HG03095 (cell line): ENCODE measurements at regions not wholly inside any gene's neighbourhood (a gene's known extent, or its start where the extent isn't known, plus 50 kb on each side); places are given as distances from the start of the nearest gene placed in this dataset.

Experiments
- ATAC-seq: cut with Tn5 transposase; IDR thresholded peaks from one replicate; pipeline ENCODE4 v1.9.1; 2021; ENCODE audit warnings: moderate library complexity; ENCODE audit not compliant: unreplicated experiment

DNA sequence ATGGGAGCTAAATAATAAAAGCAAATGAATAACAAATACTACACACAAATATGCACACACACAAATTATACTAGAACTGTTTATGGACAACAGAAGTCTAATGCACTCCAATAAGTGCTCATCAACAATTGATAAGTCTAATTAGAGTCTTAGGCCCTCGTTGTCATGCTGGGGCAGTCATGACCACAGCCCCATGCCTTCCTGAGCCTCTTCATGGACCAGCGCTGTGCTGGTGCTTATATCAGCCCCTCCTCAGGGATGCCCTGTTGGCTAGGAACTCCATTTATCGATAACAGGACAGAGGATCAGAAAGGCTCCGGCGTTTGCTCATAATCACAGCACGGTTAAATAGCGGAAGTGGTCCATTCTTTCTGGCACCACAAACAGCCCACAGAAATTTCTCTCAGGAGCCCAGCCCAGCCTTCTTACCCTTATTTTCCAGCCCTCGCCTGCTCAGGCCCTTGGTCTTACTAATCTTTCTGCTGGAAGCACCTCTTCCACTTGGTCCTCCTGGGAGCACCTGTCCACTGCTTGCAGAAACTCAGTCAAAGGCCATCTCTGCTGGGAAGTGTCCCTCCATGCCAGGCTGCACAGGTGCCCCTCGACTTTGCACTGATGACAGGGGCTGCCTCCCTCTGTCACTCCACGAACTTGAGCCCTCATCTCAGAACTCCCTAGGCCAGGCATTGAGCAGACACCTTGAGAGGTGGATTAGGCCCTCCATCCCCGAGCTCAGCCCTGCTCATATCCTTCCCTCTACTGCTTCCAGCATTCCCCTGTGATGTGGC lies 500.2 kb upstream of the HS6ST1 start:
- no peak for ATAC-seq

DNA sequence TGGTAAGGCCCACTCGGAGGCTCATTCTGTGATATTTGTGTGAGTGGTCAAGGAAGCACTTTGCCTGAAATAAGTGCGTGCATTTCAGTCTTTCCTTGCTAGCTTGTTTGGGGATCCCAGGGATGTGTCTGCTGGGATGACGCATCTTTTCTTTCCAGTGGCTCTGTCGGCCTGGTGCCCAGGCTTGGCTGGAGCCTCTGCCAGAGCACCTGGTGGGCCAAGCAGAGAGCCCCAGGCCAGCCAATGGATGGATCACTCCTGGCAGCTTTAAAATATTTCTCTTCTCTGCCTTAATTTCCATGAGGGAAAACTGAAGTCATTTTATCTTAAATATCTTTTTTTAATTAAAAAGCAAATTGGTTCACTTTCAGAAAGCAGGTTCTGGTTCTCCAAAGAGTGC lies 501.8 kb upstream of the HS6ST1 start:
- no peak for ATAC-seq

DNA sequence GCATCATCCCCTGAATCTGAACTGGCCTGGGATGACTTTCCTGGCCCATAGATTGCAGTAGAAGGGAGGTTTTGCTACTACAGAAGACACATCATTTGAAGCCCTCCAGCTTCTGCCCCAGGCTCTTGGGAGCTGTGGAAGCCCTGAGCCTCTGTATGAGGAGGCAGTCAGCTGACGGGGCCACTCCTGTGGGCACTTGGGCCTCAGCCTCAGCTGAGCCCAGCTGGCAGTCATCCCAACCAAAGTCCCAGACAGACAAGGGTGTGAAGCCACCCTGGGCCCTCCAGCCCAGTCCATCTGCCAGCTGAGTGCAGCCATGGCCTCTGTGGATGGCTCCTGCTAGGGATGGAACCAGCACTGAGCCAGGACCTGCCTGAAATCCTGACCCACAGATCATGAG lies 502.3 kb upstream of the HS6ST1 start:
- no peak for ATAC-seq

DNA sequence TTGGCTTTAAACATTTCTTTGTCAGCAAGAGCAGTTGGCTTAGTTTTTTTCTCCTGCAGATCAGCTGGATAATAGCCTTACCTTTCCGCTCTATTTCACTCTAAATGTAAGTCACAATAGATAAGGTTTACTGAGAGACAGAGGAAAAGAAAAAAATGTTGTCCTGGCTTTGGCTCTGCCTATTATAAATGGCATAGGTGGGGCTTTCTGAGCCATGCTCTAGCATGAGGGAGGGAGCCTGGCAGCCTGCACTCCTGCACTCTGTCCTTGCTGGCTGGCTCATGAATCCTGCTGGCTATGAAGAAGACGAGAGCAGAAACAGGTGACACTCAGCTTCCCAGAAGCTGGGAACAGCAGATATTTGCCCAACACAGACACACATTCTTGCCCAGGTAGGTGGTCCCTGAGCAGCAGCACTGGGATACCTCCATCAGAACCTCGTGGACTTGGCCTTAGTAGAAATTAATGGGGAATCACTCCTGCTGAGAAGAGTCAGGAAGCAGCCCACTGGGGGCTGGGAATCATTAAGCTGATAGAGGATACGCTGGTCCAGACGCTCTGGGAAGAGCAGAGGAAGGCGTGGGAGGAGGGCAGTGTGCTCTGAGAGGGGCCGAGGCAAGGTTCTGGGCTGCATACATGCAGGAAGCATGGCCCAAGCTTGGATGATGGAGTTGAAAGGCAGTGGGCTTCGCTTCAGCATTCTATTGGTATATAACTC lies 514.4 kb upstream of the HS6ST1 start:
- no peak for ATAC-seq

DNA sequence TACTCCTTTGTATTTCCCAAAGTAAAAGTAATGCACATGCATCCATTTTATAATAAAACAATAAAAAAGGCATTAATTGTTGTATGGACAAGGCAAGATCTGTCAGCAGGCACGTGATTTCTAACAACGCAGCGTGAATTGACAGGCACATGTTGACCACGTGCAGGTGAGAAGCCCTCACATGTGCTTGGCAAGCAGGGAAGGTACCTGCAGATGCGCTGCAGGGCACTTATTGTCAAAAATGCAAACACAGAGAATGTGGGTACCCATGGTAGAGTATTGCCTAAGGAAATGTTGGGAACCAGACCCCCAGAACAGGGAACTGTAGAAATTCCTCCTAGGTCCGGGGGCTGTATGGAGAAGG lies 515.0 kb upstream of the HS6ST1 start:
- ATAC-seq = no peak

DNA sequence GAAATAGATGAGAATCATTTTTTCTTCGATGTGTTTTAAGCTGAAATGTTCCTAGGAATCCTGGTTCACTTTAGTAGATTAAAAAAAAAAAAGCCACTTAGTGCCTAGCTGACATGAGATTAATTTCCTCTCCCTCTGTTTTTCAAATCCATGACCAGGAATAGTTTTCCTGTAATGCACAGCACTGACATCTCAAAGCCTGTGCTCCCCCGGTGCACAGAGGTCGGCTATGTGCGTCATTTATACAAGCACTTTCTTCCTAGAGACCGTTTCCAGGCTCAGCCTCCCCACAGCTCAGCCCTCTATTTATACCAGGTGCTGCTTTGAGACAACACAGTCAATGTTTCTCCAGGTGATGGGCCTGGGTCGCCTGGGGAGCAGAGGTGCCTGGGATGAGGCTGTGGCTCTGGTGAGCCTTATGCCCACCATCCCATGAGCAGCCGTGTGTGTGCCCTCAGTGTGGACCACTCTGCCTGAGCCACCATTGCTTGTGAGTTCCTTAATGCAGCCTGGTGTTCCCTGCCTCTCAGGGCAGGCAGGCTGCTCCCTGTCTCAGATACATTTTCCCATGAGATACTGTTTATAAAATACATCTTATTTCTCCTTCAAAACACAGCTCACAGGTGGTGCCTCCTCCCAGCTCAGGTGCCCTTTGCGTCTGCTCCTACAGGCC lies 515.7 kb upstream of the HS6ST1 start:
- no peak for ATAC-seq

DNA sequence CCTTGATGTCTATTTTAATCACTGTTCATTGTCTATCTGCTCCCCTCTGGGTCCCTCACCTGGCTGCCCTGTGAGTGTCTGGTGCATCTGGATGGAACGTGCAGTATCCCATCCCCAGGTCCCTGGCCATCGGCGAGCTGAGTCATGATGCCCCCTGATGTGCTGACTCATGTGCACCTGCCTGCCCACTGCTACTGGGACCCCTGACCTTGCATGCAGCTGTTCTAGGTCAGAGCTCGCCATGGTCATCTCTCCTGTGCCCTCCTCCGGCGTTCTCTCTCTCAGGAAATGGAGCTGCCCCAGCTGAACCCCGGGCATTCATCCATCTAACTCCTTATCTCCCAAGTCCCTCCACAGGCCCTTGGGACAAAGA lies 516.2 kb upstream of the HS6ST1 start:
- ATAC-seq = no peak

DNA sequence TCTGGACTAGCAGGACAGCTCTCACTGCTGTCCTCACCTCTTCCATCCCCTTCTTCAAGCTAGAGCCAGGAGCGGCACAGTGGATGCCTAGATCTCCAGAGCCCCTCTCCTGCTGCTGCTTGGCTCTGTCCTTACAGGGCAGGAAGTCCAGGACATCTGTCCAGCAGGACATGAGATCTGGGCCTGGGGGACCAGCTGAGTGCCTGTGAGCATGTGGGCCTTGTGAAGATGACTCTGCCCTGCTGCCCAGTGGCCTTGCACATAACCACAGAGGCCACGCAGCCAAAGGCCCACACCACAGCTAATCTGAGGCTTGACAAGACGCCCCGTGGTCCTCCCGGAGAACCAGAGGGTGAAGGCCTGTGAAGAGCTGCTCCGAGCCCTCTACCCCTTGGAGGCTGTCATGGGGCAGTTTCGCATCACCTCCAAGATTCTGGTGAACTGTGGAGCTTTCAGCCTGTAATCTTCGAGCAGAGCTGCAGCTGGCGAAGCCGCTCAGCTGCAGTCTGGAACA lies 516.7 kb upstream of the HS6ST1 start:
- ATAC-seq = no peak

DNA sequence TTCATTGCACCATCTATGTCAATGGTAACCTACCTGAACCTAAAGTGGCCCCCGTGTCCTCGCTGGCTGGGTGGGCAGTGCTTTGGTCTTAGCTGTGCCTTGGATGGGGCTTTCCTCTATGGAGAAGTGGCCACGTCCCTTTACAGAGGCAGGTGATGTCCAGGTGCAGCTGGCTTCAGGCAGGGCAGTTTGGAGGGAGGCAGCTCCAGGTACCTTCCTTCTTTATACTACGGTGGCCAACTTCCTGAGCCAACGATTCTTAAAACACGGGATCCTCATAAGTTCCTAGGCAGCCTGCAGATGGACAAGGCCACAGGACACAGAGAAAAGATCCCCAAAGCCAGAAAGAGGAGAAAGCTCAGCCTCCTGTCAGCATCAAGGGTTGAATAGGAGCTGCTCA lies 517.3 kb upstream of the HS6ST1 start:
- ATAC-seq = no peak

DNA sequence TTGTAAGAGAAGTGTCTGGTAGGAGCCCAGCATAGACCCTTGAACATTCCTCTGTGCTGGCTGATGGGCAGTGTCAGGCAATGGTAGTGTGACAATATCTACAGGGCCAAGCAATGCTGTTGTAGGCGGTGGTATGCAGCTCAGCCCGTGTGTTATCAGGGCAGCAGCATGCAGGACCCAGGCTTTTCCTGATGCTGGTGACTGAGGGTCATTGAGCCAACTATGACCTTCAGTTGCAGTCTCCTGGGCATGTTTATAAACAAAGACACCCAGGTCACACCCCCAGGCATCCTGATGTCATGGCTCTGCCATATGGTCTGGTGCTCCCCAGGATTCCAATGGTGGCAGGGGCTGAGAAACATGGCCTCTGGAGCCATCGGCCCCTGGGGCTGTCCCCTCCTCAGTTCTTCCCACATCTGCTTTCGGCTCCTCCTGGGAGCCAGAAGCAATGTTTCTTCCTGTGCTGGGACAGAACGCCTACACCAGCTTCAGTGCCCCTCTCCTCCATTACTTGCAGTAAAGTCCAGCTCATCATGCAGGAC lies 518.0 kb upstream of the HS6ST1 start:
- no peak for ATAC-seq

DNA sequence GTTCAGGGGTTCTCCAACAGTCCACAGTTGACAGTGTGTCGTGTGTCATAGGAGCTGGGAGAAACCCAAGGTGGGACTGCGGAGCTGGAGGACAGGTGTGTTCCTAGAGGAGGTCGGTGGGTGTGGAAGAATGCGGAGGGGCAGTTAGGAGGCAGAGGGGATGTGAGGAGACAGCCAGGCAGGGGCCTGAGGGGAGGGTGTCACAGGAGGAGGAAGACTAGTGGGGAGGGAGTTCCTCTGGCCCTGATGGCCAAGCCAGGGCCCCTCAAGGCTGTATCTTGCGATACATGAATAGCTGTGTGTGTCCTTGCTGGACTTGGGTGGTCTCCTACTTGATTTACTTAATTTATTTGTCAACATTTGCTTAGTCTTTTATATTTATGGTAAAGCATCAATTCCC lies 519.6 kb upstream of the HS6ST1 start:
- ATAC-seq = no peak

DNA sequence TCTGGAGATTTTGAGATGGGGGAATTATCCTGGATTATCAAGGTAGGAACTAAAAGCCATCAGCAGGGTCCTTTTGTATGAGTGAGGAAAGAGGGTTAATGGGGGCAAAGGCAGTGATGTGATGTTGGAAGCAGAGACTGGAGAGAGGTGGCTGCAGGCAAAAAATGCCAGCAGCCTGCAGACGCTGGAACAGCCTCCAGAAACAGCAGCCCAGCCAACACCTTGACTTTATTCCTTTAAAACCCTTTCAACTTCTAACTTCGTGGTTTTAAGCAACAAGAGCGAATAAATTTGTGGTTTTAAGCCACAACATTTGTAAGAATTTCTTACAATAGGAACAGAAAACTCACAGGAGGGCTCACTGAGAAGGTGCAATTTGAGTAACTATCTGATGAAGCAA lies 523.1 kb upstream of the HS6ST1 start:
- ATAC-seq = no peak

DNA sequence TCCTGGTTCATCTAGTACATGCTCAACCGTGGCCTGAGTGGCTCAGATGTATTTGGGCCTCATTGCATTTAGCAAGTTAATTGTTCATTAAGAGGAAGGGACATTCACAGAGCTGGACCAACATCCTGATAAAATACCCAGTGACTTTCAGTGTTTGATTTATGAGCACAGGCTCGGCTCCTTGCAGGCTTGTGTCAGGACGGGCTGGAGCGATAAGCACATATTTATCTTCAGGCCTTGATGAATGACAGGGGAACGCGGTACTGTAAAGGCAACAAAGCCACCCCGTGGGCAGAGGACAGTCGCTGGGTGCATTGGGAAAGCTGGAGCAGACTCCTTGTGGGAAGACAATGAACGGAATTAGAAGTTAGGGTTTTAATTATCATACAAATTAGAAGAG lies 548.6 kb upstream of the HS6ST1 start:
- no peak for ATAC-seq

DNA sequence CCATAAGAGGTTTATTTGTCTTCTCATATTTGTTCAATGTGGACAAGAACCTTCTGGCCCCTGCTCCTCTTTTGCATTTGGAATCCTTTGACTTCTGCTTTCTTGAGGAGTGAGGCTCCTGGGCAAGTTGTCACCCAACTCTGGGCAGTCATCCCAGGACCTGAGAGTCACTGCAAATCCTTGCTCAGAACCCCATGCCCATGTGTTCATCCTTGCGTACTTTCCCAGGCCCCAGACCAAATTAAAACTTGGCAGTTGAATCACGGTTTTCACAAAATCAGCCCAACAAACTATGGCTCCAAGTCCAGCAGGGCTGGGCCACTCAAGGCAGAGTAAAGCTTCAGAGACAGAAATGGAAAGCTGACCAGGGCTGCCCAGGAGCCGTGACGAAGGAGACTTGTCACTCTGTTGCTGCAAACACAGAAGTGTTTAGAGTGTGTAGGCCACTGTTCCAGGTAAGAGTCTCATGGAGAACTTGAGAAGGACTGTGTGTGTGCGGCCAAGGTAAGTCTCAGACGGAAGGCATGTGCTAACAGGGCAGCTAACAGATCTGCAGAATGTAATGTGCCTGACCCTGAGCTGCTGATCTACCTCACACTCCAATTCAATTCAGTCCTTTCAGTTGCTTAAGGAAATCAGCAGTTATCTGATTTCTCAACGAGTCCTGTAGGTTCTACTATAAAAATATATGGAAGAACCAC lies 549.4 kb upstream of the HS6ST1 start:
- no peak for ATAC-seq

DNA sequence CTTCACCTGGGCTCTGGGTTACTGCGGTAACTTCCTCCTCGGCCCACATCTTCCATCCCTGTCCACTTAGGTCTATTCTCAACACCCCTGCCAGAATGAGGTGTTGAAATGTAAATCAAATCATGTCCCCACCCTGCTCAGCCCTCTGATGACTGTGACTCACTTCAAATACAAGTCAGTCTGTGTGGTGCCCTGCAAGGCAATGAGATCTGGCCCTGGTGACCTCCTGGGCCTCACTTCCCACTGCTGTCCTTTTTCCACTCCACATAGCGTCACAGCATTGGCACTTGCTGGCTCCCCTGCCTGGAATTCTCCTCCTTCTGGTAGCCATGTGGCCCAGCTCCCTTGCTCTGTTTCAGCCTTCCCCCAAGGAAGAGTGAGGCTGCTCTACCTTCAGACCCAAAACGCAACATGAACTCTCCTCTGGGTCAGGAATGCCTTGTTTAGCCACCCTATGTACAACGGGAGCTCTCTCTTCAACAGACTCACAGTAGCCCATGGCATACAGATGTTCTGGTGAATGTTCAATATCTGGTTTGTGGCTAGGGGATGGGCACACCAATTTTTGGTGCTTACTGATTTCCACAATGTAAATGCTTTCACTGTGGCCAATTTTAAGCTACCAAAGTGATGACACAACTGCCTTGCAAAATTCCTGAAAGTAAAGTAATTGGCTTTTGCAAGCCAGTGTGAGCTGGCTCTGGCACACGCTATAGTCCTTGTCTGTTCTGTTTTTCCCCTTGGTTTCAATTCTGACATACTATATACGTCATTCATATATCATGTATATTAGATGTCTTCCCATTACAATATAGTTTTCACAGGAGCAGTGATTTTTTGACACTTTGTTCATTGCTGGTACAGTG lies 550.3 kb upstream of the HS6ST1 start:
- ATAC-seq = no peak

DNA sequence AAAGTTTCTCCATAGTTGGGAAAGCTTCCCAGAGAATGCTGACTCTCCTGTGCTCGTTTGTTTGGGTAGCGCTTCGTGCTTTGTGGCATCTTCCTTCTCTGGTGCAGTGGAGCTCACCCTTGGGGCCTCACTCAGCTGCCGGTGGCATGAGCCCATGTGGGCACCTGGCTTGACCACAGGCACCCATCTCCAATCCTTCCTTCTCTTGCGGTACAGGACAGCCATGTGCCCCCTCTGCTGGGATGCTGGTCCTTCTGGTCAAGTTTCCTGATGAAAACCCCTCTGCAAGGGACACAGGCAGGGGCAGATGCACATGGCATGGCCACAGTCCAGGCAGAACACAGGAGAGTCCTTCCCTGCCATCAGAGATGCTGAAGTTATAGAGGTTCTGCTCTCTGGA lies 555.9 kb upstream of the HS6ST1 start:
- ATAC-seq = no peak

DNA sequence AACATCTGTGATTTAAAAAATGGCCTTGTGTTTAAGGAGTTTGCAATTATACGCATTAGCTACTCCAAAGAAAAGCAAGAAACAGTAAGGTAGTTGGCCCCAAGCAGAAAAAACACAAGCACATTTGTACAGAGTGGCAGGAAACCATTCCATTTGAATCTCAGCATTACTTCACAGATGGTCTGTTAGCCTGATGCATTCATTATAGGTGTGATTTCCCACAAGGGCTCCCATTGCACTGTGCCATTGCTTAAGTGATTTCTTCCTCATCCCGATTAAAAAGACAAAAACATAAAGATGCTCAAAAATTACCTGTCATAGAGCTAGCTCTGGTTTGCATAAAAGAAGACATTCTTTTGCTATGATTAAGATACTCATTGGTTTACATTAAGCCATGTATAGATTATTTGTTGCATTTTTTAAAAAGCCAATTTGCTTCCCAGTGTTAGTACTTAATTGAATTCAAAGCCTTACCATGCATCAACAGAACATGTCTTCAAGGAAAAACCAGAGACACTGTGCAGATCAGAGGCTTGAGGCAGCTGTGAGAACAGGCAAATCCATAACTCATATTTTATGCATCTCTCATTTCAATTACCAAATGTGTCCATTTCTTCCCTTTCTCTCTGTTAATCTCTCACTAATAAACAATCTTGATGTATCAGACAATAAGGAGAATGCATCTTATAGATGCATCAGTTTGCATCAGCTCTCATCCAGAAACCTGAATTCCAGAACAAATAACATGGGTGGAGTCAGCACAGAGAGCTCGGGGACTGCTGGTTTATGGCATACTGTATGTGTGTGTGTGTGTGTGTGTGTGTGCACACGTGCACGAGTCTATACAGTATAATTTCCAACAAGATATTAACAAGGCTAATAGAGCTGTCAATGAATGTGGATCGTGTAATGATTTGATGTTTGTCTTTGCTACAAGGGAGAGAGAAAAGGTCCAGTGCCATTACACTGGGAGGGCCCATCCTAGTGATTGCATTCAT lies 558.6 kb upstream of the HS6ST1 start:
- ATAC-seq = no peak

DNA sequence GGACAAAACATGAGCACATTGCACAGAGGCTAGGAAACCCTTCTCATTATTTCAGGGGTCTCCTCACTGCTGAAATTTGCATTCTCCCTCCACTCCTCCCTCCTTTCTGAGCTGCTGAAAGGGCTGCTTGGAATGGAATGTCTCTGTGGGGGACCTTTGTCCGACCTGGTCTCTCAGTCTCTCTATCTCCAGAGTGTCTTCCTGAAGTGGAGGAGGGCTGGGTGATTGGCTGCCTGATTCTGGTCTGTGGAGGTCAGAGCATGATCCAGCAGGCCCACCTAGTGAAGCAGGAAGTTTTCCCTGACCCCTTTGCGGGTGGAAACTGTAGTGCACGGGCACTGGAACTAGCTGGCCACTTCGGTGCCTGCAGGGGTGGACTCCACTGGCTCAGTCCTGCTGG lies 560.5 kb upstream of the HS6ST1 start:
- no peak for ATAC-seq

DNA sequence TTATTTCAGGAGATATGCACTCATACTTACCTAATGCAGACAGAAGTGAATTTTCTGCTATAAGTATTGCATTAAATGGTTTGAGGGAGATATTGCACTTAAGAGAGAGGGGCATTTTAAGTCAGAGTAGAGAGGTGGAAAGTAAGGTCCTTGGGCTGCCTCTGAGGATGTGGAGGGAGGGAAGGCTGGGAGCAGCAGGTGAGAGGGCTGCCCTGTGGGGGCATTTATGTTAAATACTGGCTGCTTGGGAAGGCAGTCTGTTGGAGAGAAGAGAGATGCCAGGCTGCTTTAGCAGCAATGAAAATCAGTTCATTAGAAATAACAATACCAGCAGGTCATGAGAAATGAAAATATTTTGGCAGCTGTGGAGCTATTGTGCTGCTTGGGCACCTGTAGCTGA lies 576.2 kb upstream of the HS6ST1 start:
- no peak for ATAC-seq
